NCI-H1092 (cell line): ENCODE measurements at regions not wholly inside any gene's neighbourhood (a gene's known extent, or its start where the extent isn't known, plus 50 kb on each side); places are given as distances from the start of the nearest gene placed in this dataset.

Experiments
- DNase-seq: peaks from one replicate; lab custom pipeline; 2025; lab: John Stamatoyannopoulos, UW

DNA sequence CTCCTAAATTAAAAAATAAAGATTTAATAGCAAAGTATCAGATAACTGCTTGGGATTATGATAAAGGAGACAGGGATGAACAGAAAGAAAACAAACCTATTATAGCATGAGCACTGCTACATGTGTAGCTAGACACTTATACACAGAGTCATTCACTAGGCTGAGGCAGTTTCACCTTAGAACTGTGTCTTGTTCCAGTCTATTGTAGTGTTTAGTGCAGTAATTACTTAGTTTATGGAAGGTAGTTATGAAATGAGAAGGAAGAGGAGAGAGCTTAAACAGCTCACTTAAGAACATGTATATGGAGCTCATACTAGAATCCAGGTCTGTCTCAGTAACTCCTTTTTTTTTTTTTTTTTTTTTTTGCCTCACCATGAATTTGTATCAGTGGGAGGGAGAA lies 441.4 kb downstream of the PDCD6IP start:
- DNase-seq = no peak

DNA sequence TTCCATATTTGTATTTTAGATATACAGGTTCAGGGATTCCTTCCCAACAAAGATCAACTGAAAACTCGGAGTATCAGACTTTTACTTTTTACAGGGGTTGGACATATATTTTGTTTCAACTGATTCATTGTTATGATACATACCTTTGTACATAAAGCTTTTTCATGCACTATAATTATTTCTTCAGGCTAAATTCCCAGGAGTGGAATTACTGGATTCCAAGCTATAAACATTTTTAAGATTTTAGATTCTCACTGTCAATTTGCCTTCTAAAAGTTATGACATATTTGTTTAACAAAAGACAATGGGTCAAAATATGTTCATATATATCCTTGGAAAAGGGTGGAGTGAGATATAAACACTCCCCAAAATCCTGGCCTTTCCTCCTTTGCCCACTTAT lies 449.0 kb downstream of the PDCD6IP start:
- DNase-seq = no peak

DNA sequence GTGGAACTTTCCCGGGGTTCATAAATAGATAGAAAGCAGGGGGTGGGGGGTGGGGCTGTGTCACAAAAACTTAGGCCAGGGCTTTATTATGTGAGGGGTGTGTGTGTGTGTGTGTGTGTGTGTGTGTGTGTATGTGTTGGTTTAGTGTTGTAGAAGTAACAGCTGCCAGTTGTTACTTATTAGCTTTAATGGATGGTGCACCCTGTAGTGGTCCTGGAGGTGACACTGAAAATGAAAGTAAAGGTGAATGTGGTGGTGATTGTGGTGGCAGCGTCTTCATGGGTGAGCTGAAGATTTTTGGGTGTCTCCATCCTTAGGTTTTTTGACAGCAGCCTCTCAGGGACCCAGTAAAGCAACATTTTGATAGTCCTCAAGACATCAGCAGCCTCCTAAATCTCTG lies 449.9 kb downstream of the PDCD6IP start:
- no peak for DNase-seq

DNA sequence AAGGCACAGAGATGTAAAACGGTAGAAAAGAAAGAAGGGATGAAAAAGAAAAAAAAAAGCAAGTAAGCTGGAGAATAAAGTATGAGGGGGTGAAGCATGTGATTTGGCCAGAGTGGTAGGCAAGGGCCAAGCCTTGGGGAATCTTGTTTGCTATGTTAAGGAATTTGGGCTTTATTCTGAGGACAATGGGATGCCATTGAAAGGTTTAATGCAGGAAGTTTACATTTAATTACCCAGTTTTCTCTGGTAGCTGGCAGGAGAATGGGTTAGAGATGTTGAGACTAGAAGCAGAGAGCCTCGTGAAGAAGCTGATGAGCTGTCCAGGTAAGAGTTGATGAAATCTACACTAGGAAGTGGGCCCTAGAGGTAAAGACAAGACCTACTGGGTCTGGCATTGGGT lies 455.9 kb downstream of the PDCD6IP start:
- no peak for DNase-seq

DNA sequence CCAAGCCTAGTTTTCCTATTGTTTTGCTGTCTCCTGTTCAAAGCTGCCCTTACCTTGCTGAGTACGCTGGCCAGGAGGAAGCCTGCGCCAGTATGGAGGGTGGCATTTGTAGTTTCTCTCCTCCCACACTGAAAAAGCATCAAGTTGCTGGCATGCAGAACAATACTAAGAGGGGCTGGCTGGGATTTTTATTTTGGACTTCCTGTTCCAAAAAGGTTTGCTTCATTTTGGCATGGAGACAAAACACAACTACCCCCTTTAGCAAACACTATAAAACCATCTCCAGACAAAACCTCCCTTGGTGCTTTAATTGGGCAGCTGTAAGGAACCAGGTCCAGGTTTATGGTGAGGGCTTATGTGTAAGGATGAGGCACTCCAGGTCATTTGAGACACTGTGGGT lies 457.6 kb downstream of the PDCD6IP start:
- DNase-seq = peak; percentile 83

DNA sequence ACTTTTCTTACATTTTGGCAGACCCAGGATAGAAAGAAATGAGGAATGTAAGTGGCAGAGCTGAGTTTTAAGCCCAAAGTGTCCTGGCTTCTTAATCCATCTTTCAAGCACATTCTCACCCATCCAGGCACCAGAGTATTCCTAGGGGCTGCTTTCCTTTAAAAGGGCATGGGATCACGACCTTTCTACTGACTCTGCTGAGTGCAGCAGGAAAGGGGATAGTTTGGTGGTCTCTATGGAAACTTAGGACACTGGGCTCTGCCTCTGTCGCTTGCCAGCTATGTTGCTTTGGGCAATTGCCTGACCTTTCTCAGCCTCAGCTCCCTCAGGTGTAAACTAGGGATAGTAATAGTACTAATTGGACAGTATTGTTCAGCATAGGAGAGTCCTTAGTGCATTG lies 458.4 kb downstream of the PDCD6IP start:
- DNase-seq = no peak

DNA sequence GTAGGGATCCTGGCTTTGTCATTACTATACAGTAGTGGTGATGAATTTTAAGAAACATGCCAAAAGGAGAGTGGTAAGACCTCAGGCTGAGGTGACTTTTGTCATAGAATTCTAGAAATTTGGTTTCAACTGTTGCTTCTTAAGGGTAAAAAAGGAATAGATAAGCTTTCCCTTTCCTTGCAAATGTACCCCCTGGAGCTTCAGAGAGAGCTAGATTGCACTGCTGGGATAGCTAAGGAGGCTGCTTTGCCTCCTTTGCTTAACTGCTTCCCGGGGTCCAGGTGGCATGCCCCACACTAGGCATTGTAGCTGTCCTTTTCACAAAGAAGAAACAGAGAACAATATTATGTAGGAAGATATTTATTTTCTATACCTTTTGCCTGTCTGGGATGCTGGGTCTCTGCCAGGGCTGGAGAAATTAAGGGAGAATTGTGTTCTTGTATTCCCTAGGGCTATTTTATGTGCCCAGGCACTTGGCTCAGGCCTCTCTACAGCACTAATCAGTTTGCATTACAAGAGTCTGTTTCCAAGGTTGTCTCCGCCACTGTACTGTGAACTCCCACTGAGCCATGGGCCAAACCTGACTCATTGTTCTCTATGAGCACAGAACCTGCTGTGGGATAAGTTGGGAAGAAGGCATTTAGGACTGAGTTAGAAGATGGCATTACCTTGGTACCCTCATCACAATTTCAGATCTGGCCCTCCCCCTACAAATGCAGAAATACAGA lies 460.0 kb downstream of the PDCD6IP start:
- DNase-seq = no peak

DNA sequence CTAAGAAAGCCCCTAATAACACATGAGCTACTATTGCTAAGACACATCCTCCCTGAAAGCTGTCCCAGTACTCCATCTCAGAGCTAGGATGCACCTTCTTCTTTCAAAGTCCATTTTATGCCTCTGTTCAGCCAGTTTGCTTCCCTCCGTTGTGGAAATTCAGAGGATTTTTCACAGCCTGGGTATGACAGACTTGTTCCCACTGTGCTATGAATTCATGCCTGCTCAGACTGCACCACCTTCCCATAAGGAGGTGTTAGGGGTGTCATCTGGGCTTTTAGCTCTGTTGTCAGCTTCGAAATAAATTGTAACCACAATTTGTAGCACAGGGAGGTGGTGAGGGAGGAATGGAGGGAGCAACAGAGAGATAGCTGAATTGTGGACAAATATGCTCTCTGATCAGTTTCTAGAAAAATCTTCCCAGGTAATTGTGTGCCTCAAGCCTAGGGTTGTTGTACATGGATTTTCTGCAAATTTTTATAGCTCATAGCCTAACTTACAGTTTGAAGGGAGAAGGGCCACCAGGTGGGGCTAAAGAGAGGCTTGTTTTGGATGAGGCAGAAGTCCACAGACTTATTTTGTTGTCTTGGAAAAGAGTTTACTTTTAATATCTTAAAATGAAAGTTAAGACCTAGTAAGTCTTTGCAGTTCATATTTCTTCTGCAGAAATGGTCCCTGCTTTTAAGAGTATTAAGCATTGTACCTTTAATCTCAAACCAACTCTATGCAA lies 462.0 kb downstream of the PDCD6IP start:
- no peak for DNase-seq

DNA sequence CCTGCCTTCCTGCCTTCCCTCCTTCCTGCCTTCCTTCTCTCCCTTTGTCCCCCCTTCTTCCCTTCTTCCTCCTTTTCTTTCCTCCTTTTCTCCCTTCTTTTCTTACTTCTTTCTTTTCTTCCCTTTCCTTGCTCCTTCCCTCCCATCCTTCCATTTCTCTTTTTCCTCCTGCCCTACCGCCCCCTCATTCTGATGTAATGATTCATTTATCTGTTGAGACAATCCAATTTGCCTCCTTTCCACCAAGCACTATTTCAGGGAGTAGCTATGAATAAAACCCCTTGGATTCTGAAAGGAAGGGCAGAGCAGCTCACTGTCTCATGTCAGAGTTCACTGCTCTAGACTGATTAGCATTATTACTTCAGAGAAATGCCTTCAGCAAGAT lies 462.6 kb downstream of the PDCD6IP start:
- no peak for DNase-seq

DNA sequence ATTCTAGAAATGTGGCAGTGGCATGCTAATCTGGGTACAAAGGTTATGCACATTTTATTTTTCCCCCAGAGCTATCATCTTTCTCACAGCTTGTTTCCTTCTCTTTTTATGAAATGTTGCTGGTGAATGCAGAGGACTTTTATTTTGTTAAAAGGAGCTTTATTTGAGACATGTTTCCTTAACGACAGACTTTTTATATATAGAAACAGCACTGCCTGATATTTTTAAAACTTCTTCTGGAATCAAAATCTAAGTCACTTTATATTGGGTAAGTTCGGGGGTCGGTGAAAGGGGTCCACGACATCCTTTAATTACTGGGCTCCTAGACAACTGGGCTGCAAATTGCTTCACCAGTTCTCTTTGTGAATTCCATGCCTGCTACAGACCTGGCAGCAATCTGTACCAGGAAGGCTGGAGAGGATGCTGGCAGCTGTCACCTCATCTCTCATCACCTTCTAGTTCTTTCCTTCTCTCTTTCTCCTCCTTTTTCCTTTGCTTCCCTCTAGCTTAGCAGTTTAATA lies 464.7 kb downstream of the PDCD6IP start:
- no peak for DNase-seq

DNA sequence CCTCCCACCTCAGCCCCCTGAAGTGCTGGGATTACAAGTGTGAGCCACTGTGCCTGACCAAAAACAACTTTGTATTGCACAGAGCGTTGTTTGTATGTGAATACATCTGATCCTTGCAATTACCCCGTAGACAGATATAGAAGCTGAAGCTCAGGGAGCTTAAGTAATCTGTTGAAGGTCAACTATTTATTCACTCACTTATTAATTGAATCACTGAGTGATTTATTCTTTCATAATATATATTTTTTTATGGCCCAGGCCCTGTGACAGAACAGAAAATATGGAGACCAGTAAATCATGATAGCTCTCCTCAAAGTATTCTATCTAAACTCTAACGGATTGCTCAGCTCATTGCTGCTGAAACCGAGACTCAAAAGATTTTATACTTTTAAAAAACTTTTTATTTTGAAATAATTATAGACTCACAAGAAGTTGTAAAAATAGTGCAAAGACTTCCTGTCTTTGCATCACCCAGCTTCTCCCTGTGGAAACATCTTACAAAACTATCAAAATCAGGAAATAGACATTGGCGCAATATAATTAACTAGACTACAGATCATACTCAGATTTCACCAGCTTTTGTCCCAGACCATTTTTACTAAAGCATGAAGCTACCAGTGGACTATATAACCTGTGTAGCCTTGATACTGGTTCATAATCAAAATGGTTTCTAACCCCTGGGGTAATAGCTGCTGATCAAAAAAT lies 466.1 kb downstream of the PDCD6IP start:
- DNase-seq = no peak

DNA sequence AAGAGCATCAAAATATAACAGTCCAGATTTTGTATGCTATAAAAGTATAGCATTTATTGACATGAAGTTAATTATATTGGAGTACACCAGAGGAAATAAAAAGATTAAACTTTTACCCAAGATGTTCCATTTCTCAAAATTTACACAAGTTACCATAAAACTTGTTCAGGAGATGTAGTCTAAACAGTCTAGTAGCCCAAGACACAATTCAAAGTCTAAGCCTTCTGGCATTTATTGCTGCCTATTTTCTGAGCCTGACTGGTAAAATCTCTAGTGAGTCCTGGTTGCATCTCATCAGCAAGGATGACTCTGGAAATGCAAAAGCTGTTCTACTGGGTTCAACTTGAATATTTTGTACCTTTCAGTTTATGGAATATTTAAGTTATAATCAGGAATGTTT lies 468.7 kb downstream of the PDCD6IP start:
- no peak for DNase-seq

DNA sequence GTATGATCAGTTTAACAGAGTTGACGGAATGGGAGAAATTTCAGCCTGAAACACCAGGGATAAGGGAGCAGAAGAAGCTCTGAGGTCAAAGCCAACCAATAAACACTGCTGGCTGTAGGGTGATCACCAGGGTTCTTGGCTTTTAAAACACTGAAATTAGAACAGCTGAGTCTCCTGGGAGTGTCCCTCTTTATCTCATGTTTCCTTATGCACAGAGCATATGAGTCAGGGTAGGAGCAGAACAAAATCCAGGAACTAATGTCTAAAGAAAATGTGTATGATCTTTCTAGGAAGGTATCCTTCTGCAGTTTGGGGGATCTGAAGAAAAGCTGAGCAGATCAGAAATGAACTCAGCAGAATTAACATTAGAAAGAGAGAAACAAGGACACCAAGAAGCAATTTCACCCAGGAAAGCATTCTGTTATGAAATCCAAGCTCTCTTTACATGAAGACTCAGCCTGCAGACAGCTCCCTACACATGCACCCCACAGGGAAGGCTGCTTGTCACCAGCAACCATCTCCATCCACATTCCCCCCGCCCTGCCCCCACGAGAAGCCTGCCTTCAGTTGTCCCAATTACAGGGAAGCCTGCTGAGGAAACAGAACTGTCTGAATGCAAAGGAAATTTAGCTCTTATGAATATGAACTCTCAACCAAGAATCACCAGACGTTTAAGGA lies 469.7 kb downstream of the PDCD6IP start:
- no peak for DNase-seq

DNA sequence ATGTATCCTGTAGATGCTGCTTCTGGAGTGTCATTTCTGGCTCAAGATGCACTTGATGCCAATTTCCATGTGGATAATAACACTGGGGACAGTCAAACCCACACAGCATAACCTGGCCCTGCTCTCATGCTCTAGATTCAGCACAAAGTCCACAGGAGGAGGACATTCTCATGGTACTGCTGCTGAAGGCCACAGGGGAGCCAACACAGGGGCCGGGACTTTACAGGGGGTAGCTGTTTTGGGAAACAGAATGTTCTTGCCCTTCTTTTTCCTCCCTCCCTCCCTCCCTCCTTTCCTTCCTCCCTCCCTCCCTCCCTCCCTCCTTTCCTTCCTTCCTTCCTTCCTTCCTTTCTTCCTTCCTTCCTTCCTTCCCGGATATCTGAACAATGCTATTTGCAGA lies 477.4 kb downstream of the PDCD6IP start:
- DNase-seq = no peak

DNA sequence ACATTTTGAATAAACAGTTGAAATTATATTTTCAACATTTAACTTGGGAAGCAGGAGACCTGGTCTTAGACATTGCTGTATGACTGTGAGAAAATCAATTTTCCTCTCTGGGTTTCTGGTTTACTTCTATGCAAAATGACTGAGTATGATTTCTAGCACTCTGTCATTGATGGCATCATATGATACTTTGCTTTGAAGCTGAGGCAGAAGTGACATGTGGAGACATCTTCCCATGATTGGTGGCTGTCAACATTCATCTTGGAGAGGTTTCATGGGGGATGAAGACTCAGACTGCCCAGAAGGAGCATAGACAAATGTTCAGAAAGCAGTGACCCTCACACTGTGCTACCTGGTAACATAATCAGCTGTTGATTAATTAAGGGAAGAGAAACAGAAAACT lies 477.9 kb downstream of the PDCD6IP start:
- DNase-seq = no peak

DNA sequence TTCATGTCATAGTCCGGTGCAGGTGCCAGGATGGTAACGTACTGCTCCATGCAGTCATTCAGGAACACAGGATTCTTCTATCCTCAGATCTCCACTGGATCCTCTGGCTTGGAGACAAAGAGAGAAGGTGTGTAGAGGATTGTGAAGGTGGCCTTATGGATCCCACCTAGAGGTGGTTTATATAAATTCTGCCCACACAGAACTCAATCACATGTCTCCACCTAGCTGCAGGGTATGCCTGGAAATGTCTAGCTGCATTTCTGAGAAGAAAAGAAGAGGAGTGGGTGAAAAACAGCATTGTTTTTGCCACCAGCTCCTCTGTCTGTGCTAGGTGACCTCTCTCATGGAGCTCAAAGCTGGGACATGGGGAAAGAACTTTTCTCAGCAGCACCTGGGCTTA lies 478.7 kb downstream of the PDCD6IP start:
- no peak for DNase-seq

DNA sequence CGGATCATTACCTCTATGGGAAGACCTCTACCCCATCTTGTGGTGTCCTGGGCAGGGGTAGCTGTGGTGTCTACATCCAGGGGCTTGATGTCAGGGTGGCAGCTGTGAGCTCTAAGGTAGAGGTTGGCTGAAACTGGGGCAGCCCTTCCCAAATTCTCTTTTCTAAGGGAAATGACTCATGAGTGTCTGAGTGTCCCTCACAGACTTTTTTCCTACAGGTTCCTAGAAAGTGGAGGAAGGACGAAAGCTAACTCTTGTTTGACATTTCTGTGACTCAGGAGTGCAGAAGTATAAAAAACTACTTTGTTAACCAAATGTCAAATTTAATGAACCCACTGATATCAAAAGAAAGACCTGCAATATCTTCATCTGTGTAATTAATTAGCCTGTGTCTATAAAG lies 481.5 kb downstream of the PDCD6IP start:
- no peak for DNase-seq

DNA sequence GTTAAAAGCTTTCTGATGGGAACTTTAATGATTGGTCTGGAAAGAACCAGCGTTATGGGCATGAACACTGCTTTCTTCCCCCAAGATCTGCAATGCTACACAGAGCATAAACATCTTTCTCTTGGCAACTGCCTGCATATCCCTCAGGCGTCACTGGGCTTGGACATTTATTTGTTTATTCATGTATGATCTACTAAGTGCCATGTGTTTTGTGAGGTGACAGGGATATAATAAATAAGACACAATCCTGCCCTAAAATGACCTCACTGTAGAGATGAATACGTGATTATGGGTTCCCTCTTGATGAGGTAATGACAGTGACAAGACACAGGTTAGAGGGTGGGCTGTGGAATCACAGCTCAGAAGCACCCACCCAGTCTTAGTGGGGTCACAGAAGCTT lies 485.3 kb downstream of the PDCD6IP start:
- DNase-seq = no peak

DNA sequence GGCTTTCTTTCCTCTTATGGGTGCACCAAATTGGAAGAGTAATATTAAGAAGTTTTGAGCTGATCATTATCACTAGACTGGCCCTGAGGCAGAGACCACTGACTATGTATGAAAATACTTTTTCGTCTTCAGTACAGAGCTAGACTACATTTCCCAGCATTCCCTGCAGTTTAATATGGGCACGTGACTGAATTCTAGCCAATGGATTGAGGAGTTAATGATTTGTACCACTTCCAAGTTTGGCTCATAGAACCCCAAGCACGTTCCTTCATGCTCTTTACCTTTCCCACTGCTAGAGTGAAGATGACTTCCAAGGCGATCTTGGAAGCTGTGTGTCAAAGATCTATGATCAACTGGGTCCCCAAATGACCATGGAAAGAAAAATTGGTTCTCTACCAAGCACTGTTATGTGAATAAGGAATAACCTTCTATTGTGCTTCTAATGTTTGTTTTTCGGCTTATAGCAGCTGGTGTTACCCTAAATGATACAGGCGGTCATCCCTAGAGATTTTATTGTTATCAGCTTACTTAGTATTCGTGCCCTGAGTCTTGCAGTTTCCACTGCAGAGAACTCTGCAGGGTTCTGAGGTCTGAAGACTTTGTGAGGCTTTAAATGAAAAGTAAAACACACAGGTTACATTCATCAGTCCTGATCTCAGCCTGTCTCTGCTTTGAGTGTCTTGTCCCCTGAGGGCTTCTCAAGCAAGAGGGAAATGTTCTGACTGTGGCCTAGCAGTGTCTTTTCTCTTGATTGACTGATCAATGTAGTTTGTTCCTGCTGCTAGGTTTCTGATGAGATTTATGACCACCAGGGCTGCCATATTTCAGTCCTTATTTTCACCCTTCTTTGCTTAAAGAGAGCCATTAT lies 486.8 kb downstream of the PDCD6IP start:
- no peak for DNase-seq

DNA sequence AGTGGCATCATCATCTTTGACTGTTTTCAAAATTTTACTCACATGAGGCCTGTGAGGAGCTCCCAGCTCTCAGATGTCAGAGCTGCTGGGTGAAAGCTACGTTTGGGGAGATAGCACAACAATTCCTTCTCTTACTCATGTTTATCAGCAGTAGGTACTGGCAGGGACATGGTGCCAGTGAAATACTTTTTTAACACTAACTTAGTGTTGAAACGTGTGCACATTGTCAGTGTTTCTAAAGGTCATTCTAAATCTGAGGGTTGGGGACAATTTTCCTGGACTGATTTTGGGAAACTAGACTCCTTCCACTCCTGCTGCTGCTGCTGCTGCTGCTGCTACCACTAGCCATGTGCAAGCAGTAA lies 487.4 kb downstream of the PDCD6IP start:
- DNase-seq = no peak

DNA sequence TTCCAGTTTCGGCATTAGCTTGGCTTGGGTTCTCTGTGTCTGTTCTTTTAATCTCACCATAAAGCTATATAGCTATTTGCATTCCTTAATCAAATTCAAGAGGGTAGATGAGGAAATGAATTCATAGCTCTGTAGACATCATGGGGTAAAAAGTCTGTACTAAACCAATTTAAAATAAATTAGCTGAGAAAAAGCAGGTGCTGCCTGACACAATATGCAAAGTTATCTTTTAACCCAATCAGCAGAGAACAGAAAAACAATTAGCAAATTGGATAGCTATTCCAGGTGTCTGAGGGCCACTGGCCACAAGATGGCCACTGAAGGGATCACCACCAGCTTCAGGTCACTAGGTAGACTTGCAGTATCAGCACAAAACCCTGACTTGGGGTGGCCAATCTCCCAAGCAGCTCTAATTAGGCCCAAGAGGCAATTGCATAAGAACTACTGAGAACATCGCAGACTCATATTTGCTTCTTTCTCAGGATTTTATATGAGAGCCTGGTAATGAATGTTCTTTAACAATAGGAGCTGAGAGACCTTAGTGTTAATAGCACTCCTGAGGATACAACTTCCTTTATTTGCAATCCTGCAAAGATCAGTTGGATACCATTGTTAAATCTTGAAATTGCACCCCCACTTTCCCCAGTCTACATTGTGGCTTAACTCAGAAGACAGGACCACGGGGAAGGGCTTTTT lies 494.3 kb downstream of the PDCD6IP start:
- no peak for DNase-seq
